ENCODE measurements at regions not wholly inside any gene's neighbourhood (a gene's known extent, or its start where the extent isn't known, plus 50 kb on each side); places are given as distances from the start of the nearest gene placed in this dataset.

DNA sequence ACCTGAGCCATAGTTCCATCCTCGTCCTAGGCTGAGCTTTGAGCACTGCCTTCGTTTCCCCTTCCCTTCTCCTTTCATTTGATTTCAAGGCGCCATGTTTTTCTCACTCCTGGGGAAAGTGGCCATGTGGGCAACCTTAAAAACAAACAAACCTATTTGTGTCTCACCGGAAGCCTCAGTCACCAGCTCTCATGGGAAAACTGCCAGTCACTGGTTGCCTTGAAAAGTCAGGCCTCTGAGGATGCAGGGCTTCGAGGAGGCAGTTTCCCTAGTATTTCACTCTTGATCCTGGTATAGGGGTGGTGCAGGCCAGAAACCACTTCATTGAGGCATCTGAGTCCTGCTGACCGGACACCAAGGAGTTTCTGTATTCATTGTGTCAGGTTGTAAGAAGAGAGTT is 59.2 kb upstream of the TRIB2 start:
- peak overlapping the region; percentile 74 for H3K4me2 ChIP-seq
- no peak for TF ChIP-seq Cebpa-rat (IDR thresholded peaks at IDR 0.05)
- H3K9ac ChIP-seq: peak overlapping the region; percentile 20; the same call in 1 of the 2 replicates
- H3K4me1 ChIP-seq: peaks cover 19% of the 10 kb centered on the region
- no peaks in the 10 kb centered on the region for H4K20me1 ChIP-seq
- H3K27ac ChIP-seq: peak overlapping the region; percentile 57; the same call in 1 of the 2 replicates
- H3K27me3 ChIP-seq: no peaks in the 10 kb centered on the region
- H3K36me3 ChIP-seq: no peaks in the 10 kb centered on the region
- no peak overlapping the region; the same call in 1 of the 2 replicates for H3K4me3 ChIP-seq
- no peaks in the 10 kb centered on the region for H3K9me3 ChIP-seq

- no peak for TF ChIP-seq Cebpa-rat (IDR thresholded peaks at IDR 0.05)
- H3K9me3 ChIP-seq: no peaks in the 10 kb centered on the region
- no peak overlapping the region for H3K4me3 ChIP-seq
- no peak overlapping the region for H3K9ac ChIP-seq
- peak overlapping the region; percentile 57; the same call in 1 of the 2 replicates for H3K27ac ChIP-seq
- peak overlapping the region; percentile 74 for H3K4me2 ChIP-seq
- peaks cover 19% of the 10 kb centered on the region for H3K4me1 ChIP-seq
- no peaks in the 10 kb centered on the region for H3K27me3 ChIP-seq
- no peaks in the 10 kb centered on the region for H3K36me3 ChIP-seq
- H4K20me1 ChIP-seq: no peaks in the 10 kb centered on the region
These were observed 58.3 kb upstream of the TRIB2 start for GRCh38 chr2:12658310-12658945.

GRCh38 chr2:12661489-12661888 is 55.2 kb upstream of the TRIB2 start:
- no peak for TF ChIP-seq Cebpa-rat (IDR thresholded peaks at IDR 0.05)

GRCh38 chr2:12663306-12664037 is 53.3 kb upstream of the TRIB2 start:
- H3K27me3 ChIP-seq: no peaks in the 10 kb centered on the region
- no peaks in the 10 kb centered on the region for H4K20me1 ChIP-seq
- no peak overlapping the region for H3K27ac ChIP-seq
- no peak overlapping the region for H3K9ac ChIP-seq
- H3K9me3 ChIP-seq: peaks cover 22% of the 10 kb centered on the region
- peaks cover 2% of the 10 kb centered on the region; the same call in 1 of the 2 replicates for H3K4me1 ChIP-seq
- H3K4me2 ChIP-seq: no peak overlapping the region
- no peak for TF ChIP-seq Cebpa-rat (IDR thresholded peaks at IDR 0.05)
- no peaks in the 10 kb centered on the region for H3K36me3 ChIP-seq
- no peak overlapping the region for H3K4me3 ChIP-seq

More at GRCh38 chr2:12661489-12661888, 55.2 kb upstream of the TRIB2 start:
- Histone ChIP-seq H3K9ac (no peak overlapping the region), H3K4me1 (peaks cover 19% of the 10 kb centered on the region), H3K27ac (no peak overlapping the region), H3K4me2 (no peak overlapping the region), H4K20me1 (no peaks in the 10 kb centered on the region), H3K27me3 (no peaks in the 10 kb centered on the region), H3K4me3 (no peak overlapping the region), H3K36me3 (no peaks in the 10 kb centered on the region), H3K9me3 (peaks cover 11% of the 10 kb centered on the region)

GRCh38 chr2:12665334-12665733 is 51.4 kb upstream of the TRIB2 start:
- no peak overlapping the region for H3K4me2 ChIP-seq
- no peak overlapping the region for H3K4me3 ChIP-seq
- H3K9ac ChIP-seq: no peak overlapping the region
- H3K4me1 ChIP-seq: no peaks in the 10 kb centered on the region
- no peaks in the 10 kb centered on the region for H4K20me1 ChIP-seq
- no peaks in the 10 kb centered on the region for H3K36me3 ChIP-seq
- no peak overlapping the region for H3K27ac ChIP-seq
- peaks cover 22% of the 10 kb centered on the region for H3K9me3 ChIP-seq
- TF ChIP-seq Cebpa-rat (IDR thresholded peaks at IDR 0.05): no peak
- no peaks in the 10 kb centered on the region for H3K27me3 ChIP-seq

GRCh38 chr2:12666445-12666844 is 50.3 kb upstream of the TRIB2 start:
- Histone ChIP-seq H3K27me3 (no peaks in the 10 kb centered on the region), H3K4me2 (no peak overlapping the region), H3K27ac (no peak overlapping the region), H3K36me3 (no peaks in the 10 kb centered on the region), H3K4me1 (no peaks in the 10 kb centered on the region), H3K4me3 (no peak overlapping the region), H3K9me3 (peaks cover 22% of the 10 kb centered on the region), H3K9ac (no peak overlapping the region), H4K20me1 (no peaks in the 10 kb centered on the region)
- TF ChIP-seq Cebpa-rat (IDR thresholded peaks at IDR 0.05): no peak
